GM12873 (cell line): ENCODE measurements at regions not wholly inside any gene's neighbourhood (a gene's known extent, or its start where the extent isn't known, plus 50 kb on each side); places are given as distances from the start of the nearest gene placed in this dataset.

Source experiments
- TF ChIP-seq, protein P1 (sequence below): IDR thresholded peaks from 2 replicates; pipeline ENCODE4 v1.5.1; 2012; ENCODE audit warnings: low read depth, mild to moderate bottlenecking, moderate library complexity, low read length, control low read depth; ENCODE audit not compliant: insufficient read depth; ENCODE audit errors: missing control alignments

DNA sequence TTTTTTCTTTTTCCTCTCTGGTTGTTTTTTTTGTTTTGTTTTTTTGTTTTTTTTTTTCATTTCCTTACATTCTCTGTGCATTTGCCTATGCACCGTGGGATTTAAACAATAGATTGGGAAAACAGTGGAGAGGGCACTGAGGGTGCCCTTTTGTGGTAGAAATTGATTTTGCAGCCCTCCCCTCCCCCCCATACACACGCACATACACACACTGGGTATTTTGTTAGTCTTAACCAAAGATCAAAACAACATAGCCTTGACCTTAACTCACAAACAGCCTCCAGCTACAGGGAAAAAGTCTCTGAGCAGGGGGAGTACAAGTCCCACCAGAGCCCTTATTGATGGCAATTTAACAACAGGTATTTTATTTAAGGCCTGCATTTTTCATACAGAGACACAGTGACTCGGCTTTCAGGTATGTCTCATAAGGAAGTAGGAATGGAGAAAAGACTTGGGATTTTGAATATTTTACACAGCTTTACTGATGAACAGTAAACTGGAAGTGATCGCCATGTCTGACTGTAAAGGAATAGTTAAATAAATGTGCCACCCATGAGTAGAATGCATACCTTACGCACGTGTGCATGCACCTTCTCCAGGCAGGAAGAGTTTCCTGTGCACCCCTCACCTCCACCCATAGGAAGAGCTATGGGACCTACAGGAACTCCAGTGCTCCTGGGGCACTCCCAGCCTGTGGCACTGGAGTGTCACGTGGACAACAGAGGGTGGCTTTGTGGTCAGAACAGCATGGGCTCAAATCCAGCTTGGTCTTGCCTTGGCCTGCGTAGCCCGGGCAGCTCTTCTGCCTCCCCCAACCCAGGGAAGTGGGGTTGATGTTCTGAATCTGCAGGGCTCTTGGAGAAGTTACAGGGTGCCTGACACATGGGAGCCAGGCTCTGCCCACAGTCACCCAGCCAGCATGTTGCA lies 266.4 kb downstream of the ANAPC1 start:
- TF ChIP-seq, protein P1, sequence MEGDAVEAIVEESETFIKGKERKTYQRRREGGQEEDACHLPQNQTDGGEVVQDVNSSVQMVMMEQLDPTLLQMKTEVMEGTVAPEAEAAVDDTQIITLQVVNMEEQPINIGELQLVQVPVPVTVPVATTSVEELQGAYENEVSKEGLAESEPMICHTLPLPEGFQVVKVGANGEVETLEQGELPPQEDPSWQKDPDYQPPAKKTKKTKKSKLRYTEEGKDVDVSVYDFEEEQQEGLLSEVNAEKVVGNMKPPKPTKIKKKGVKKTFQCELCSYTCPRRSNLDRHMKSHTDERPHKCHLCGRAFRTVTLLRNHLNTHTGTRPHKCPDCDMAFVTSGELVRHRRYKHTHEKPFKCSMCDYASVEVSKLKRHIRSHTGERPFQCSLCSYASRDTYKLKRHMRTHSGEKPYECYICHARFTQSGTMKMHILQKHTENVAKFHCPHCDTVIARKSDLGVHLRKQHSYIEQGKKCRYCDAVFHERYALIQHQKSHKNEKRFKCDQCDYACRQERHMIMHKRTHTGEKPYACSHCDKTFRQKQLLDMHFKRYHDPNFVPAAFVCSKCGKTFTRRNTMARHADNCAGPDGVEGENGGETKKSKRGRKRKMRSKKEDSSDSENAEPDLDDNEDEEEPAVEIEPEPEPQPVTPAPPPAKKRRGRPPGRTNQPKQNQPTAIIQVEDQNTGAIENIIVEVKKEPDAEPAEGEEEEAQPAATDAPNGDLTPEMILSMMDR = no peak

GRCh38 chr2:111618226-111618977 lies 265.6 kb downstream of the ANAPC1 start:
- TF ChIP-seq, protein P1 = no peak

- TF ChIP-seq, protein P1 = no peak
These were observed 264.8 kb downstream of the ANAPC1 start for GRCh38 chr2:111618978-111619902.

DNA sequence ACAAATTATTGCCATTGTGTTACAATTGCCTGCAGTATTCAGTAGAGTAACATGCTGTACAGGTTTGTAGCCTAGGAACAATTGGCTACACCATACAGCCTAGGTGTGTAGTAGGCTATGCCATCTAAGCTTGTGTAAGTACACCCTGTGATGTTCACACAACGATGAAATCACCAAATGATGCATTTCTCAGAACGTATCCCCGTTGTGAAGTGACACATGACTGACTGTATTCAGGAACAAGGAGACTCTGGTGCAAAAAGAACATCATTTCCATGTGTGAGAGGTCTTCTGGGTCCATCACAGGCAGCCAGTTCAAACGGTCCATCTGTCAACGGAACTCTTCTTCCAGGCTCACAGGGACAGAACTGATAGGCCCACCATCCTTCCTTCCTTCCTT lies 263.7 kb downstream of the ANAPC1 start:
- TF ChIP-seq, protein P1 = no peak

- TF ChIP-seq, protein P1 = no peak
These were observed 261.1 kb downstream of the ANAPC1 start for GRCh38 chr2:111622859-111623258.

DNA sequence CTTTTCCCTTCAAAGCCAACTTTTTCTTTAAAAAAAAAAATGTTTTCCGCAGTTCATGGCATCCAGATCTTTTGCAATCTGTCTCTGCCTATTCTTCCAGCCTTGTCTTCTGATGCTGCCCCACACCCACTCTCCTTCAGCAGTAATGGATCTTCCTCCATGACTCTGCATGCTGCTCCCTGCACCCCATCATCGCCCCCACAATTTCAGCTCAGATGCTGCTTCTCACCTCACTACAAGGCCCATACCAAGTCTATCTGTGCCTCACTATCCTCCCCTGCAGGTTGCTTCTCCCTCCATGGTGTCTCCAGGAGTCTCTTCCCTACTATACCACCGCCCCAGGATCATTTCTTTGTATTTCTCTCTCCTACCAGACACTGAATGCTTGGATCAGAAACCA lies 260.6 kb downstream of the ANAPC1 start:
- TF ChIP-seq, protein P1 = no peak
